ENCODE measurements at regions not wholly inside any gene's neighbourhood (a gene's known extent, or its start where the extent isn't known, plus 50 kb on each side); places are given as distances from the start of the nearest gene placed in this dataset.

GRCh38 chr12:104870797-104871196 is 87.3 kb downstream of the SLC41A2 start:
- TF ChIP-seq POLR2A (IDR thresholded peaks at IDR 0.05): no peak
- TF ChIP-seq, protein P1, sequence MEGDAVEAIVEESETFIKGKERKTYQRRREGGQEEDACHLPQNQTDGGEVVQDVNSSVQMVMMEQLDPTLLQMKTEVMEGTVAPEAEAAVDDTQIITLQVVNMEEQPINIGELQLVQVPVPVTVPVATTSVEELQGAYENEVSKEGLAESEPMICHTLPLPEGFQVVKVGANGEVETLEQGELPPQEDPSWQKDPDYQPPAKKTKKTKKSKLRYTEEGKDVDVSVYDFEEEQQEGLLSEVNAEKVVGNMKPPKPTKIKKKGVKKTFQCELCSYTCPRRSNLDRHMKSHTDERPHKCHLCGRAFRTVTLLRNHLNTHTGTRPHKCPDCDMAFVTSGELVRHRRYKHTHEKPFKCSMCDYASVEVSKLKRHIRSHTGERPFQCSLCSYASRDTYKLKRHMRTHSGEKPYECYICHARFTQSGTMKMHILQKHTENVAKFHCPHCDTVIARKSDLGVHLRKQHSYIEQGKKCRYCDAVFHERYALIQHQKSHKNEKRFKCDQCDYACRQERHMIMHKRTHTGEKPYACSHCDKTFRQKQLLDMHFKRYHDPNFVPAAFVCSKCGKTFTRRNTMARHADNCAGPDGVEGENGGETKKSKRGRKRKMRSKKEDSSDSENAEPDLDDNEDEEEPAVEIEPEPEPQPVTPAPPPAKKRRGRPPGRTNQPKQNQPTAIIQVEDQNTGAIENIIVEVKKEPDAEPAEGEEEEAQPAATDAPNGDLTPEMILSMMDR (IDR thresholded peaks at IDR 0.05): no peak

All from lower leg skin (tissue), 3 donors.